Ectodermal cell (in vitro differentiated cells): ENCODE measurements at regions not wholly inside any gene's neighbourhood (a gene's known extent, or its start where the extent isn't known, plus 50 kb on each side); places are given as distances from the start of the nearest gene placed in this dataset.

Source experiments
- H3K27ac ChIP-seq: 2 replicates; pipeline ENCODE4 v1.7.0; 2013; ENCODE audit warnings: mild to moderate bottlenecking, low read depth, low read length; ENCODE audit not compliant: insufficient read depth, poor library complexity, severe bottlenecking
- H3K27me3 ChIP-seq: 2 replicates; pipeline ENCODE4 v1.7.0; 2013; ENCODE audit warnings: mild to moderate bottlenecking, low read length; ENCODE audit not compliant: insufficient read depth, control insufficient read depth, poor library complexity, severe bottlenecking
- H3K36me3 ChIP-seq: one replicate; pipeline ENCODE4 v1.7.0; 2013; ENCODE audit warnings: low read length; ENCODE audit not compliant: control insufficient read depth, insufficient read depth
- H3K4me1 ChIP-seq: one replicate; pipeline ENCODE4 v1.7.0; 2013; ENCODE audit warnings: low read length; ENCODE audit not compliant: control insufficient read depth, insufficient read depth
- H3K4me3 ChIP-seq: 2 replicates; pipeline ENCODE4 v1.7.0; 2013; ENCODE audit warnings: low read depth, low read length, control low read depth; ENCODE audit not compliant: insufficient read depth
- H3K9me3 ChIP-seq: 2 replicates; pipeline ENCODE4 v1.7.0; 2013; ENCODE audit warnings: mild to moderate bottlenecking, low read length, moderate library complexity; ENCODE audit not compliant: control insufficient read depth
- WGBS, 2 experiments: methylation state at CpG; one replicate each; pipeline ENCODE4 v1.1.7; 2013; ENCODE audit warnings: missing lambda C conversion rate in 2 of 2; 5-methylcytosine and 5-hydroxymethylcytosine counted together

DNA sequence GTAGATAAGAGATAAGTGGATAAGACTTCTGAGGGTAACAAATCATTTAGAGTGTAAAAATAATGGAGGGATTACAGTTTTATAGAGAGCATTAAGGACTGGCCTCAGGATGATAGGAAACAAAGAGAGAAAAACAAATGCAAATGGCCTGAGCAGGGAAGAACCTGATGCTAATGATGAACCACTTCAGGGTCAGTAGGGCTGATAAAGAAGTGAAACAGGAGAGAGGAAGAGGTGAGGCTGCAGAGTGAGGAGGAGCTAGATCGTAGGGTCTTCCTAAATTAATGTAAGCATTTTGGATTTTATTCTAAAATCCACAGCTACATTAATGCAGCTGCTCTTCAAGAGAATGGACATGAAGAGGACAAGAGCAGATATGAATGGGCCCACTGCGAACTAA lies 698.0 kb upstream of the MEF2C start:
- Histone ChIP-seq H3K36me3 (no peaks in the 10 kb centered on the region), H3K27ac (no peak overlapping the region), H3K4me3 (no peak overlapping the region), H3K4me1 (no peaks in the 10 kb centered on the region), H3K27me3 (no peaks in the 10 kb centered on the region), H3K9me3 (no peaks in the 10 kb centered on the region)
- WGBS, 2 experiments: 88 to 89% methylated on average over 1 to 2 of the region's 2 CpGs

DNA sequence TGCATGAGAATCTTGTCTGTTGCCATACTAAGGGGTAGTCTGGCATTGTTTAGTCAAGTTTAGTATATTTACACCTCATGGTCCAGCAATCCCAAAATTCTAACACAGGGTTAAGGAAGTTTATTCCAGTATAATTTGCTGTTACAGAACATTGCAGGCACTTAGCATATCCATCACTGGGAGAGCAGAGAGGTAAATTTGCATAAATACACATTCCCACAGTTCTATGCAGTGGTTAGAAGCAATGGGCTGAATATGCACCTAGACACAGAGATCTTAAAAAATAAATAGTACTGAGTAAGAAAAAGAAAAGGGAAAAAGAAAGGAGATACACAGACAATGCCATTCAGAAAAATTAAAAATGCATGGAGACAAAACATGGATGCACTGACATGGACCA lies 692.3 kb upstream of the MEF2C start:
- H3K27ac ChIP-seq: no peak overlapping the region
- no peak overlapping the region for H3K4me3 ChIP-seq
- H3K36me3 ChIP-seq: no peaks in the 10 kb centered on the region
- H3K27me3 ChIP-seq: no peaks in the 10 kb centered on the region
- no peaks in the 10 kb centered on the region for H3K9me3 ChIP-seq
- no peaks in the 10 kb centered on the region for H3K4me1 ChIP-seq

DNA sequence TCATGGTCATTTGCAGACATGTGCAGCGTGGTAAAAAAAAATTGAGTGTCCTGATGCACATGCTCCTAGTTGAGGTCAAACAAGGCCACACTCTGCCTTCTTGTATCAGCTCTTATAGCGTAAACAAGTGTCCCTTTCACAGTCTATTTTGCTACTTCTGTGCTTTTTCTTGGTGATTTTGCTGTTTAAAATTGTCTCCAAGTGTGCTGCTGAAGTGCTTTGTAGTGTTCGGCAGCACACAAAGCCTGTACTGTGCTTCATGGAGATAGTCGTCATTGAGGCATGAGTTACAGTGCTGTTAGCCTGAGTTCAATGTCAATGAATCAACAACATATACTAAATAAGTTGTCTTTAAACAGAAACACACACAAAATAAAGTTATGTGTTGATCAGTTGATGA lies 690.4 kb upstream of the MEF2C start:
- WGBS, 2 experiments: 92 to 95% methylated on average over 3 to 4 of the region's 4 CpGs
- Histone ChIP-seq H3K4me1 (no peaks in the 10 kb centered on the region), H3K4me3 (no peak overlapping the region), H3K9me3 (no peaks in the 10 kb centered on the region), H3K36me3 (no peaks in the 10 kb centered on the region), H3K27ac (no peak overlapping the region), H3K27me3 (no peaks in the 10 kb centered on the region)

DNA sequence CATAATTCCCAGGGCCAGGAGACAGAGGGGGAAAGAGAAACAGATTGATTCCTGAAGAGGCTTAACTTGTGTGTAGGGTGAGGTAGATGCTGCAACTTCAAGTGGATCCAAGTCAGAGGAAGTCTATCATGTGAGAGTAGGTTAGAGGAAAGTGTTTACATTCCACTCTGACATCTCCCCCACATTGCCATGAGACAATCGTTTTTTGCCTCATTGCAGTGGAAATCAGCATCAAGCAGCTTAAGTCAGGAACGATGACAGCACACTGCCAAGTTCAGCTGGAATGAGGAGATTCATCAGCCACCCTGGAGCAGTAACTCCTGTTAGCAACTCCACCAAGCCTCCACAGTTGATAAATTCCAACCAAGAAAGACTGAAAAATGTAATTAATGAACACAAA lies 689.7 kb upstream of the MEF2C start:
- Histone ChIP-seq H3K27me3 (no peaks in the 10 kb centered on the region), H3K4me3 (no peak overlapping the region), H3K36me3 (no peaks in the 10 kb centered on the region), H3K4me1 (no peaks in the 10 kb centered on the region), H3K27ac (no peak overlapping the region), H3K9me3 (no peaks in the 10 kb centered on the region)
- WGBS, 2 experiments: 90 to 91% methylated on average over 2 of the region's 2 CpGs

DNA sequence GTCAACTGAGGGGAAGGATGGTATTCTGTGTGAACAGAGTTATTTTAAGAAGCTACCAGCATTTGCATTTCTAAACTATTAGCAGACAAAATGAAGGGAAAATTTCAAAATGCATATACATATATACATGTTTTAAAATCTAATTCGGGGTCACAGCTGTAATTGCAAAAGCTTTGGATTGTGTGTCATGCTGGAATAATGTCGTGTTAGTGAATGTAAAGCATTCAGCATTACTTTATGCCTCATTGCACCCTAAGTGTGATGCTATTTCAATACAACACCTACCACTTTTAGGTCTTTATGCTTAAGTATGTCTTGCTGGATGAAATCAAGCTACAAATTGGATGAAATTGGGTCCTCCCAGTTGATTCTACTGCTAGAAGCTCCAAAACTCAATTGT lies 687.6 kb upstream of the MEF2C start:
- Histone ChIP-seq H3K27me3 (no peaks in the 10 kb centered on the region), H3K27ac (no peak overlapping the region), H3K4me1 (no peaks in the 10 kb centered on the region), H3K4me3 (no peak overlapping the region), H3K36me3 (no peaks in the 10 kb centered on the region), H3K9me3 (no peaks in the 10 kb centered on the region)
- WGBS, 2 experiments: 94 to 100% methylated on average over 1 to 2 of the region's 2 CpGs

DNA sequence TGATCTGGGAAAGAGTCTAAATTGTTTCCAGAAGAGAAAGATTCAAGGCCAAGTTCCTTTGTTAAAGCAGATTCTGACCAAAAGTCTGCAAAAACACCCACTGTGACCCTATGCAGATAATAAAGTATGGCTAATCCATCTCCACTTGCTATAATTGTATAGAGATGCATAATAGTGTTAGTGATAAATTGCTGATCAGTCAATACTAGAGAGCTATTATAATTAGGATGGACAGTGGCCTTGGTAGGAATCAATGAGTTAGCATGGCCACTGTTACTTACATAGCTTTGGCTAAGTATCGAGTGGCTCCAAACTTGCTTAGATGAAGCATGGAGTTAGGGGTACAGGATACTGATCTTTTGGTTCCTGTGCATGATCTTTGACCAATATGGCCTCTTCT lies 683.4 kb upstream of the MEF2C start:
- Histone ChIP-seq H3K36me3 (no peaks in the 10 kb centered on the region), H3K27me3 (no peaks in the 10 kb centered on the region), H3K4me3 (no peak overlapping the region), H3K27ac (no peak overlapping the region), H3K9me3 (no peaks in the 10 kb centered on the region), H3K4me1 (no peaks in the 10 kb centered on the region)
- 92% methylated on average over 1 of the region's 1 CpG for WGBS, 2 experiments

DNA sequence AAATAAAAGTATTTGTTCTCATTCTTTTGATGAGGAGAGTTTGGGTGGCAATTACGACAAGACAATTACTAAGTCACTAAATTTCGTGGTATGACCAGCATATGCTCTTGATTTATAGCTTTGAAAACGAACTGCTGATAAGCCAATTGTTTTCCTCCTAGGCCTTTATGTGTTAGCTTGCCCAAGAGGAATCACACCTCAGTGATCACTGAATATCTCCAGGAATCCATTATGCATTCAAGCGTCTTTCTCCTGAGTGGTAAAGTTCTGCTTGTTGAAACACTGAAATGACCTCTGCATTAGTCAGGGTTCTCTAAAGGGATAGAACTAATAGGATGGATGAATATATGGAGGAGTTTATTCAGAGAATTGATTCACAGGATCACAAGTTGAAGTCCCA lies 677.7 kb upstream of the MEF2C start:
- Histone ChIP-seq H3K36me3 (no peaks in the 10 kb centered on the region), H3K27me3 (no peaks in the 10 kb centered on the region), H3K4me3 (no peak overlapping the region), H3K27ac (no peak overlapping the region), H3K9me3 (no peaks in the 10 kb centered on the region), H3K4me1 (no peaks in the 10 kb centered on the region)
- 91 to 93% methylated on average over 4 of the region's 4 CpGs for WGBS, 2 experiments

DNA sequence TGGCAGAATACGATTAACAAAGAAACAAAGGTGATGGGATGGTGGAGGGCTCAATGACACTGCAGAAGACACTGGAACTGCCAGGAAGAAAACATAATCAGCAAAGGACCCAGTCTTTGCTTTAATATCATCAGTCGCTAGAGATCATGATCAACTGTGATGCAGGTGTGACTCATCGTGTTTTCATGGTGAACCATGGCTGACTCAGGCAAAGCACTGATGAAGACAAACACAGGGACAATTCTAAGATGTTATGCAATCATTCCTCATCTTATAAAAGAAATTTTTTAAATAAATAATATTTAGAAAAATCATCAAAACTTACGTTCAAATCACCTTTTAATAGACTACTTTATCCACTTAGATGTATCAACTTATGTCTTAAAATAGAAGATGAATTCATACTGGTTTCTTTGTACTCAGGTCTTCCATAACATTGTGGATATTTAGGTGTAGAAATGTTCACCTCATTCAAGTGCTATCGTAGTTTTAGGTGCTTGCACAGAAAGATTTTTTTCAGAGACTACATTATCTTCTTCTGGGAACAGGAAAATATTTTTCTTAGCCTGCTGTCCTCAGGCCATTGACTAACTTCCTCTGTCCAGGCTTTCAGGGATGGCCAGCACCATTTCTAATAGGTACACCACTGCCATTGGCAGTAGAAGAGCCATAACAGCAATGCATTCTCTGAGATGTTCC lies 673.4 kb upstream of the MEF2C start:
- H3K4me1 ChIP-seq: no peaks in the 10 kb centered on the region
- no peaks in the 10 kb centered on the region for H3K36me3 ChIP-seq
- WGBS, 2 experiments: 94 to 97% methylated on average over 4 of the region's 5 CpGs

DNA sequence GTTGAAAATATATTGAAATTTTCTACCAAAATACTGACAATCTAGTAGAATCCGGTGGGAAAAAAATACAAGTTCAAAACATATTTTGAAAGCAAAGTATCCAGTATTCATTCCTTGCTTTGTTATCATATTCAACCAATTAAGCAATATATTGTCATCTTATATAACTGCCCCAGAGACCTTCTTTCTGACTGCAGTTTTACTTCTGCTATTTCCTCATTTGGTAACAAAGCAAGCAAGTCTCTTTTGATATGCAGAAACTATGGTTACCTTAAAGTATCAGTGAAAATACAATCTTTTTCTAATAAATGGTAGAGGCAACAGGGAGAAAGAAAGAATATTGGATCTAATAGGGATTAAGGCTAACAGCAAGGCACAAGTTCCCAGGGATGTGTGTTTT lies 663.7 kb upstream of the MEF2C start:
- H3K9me3 ChIP-seq: no peaks in the 10 kb centered on the region
- H3K36me3 ChIP-seq: no peaks in the 10 kb centered on the region
- no peaks in the 10 kb centered on the region for H3K27me3 ChIP-seq
- H3K4me3 ChIP-seq: no peak overlapping the region
- 100% methylated on average over 1 of the region's 1 CpG for WGBS, 2 experiments
- no peak overlapping the region for H3K27ac ChIP-seq
- H3K4me1 ChIP-seq: no peaks in the 10 kb centered on the region

More for the DNA sequence above, 673.4 kb upstream of the MEF2C start:
- no peak overlapping the region for H3K4me3 ChIP-seq
- no peaks in the 10 kb centered on the region for H3K27me3 ChIP-seq
- H3K27ac ChIP-seq: no peak overlapping the region
- no peaks in the 10 kb centered on the region for H3K9me3 ChIP-seq

DNA sequence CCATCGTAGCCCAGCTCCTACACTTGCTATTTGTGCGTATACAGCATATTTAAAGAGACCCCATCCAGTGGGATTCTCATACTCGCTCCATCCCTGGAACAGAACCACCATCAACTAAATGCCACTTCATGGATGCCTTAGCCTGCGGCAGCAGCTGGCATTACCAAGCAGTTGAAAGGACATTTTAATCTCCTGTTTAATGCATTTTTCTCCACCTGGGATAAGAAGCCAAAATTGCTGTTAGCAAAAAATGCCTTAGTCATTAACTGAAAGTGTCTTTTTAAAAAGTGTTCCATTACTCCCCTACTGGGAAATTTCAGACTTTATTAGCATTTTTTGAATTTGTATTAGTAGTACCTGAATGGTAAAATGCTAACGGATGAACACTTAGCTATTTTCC lies 662.6 kb upstream of the MEF2C start:
- H3K9me3 ChIP-seq: no peaks in the 10 kb centered on the region
- H3K4me3 ChIP-seq: no peak overlapping the region
- no peaks in the 10 kb centered on the region for H3K27me3 ChIP-seq
- H3K4me1 ChIP-seq: no peaks in the 10 kb centered on the region
- no peaks in the 10 kb centered on the region for H3K36me3 ChIP-seq
- H3K27ac ChIP-seq: no peak overlapping the region
- 89 to 96% methylated on average over 5 of the region's 5 CpGs for WGBS, 2 experiments

DNA sequence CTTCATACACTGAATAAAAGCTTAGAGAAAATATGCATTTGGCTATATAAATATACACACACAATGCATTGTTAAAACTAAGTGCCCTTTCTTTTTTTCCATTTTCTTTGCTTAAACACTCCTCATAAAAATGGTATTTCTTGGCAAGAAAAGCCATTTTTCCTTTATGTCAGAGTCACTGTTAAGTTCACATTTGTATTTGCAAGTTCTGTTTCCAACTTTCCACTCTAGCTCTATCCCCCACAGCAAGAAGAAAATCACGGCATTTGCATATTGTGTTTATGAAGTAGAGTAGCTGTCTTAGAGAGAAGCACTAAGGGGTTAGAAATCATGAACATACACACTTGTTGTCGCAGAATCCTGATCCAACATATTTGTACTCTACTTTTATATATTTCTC lies 662.1 kb upstream of the MEF2C start:
- 92 to 100% methylated on average over 1 of the region's 2 CpGs for WGBS, 2 experiments
- Histone ChIP-seq H3K36me3 (no peaks in the 10 kb centered on the region), H3K27ac (no peak overlapping the region), H3K4me3 (no peak overlapping the region), H3K27me3 (no peaks in the 10 kb centered on the region), H3K9me3 (no peaks in the 10 kb centered on the region), H3K4me1 (no peaks in the 10 kb centered on the region)
